Activated CD8-positive, alpha-beta T cell treated with anti-CD3 and anti-CD28 coated beads, Interleukin-2, amount 10 ng/mL, durations not matched to agents 7 days and 5 days (primary cell): ENCODE measurements at regions not wholly inside any gene's neighbourhood (a gene's known extent, or its start where the extent isn't known, plus 50 kb on each side); places are given as distances from the start of the nearest gene placed in this dataset.
"Not testable (repeated sequence)": the region's sequence is repeated elsewhere in the genome, so short reads cannot be mapped to it uniquely, and the experiment has no call there.

Experiments used
- ATAC-seq: fragments of 150-1000 bp; cut with Tn5 transposase; one replicate; pipeline ENCODE4 v1.10.0; 2021; ENCODE audit warnings: moderate library complexity
- CTCF ChIA-PET: fragments of 350-600 bp; sonication (Branson Sonifier 250); formaldehyde crosslinking; loops from one replicate; lab custom pipeline; 2021; ENCODE audit warnings: antibody characterized with exemption; lab: Charles Lee
- POLR2A ChIA-PET: fragments of 350-600 bp; sonication (Branson Sonifier 250); formaldehyde crosslinking; loops from one replicate; lab custom pipeline; 2021; ENCODE audit warnings: antibody characterized with exemption; lab: Charles Lee
- DNase-seq: peaks from one replicate; pipeline ENCODE4 v3.0.0-alpha.2; 2020
- H3K27ac Mint-ChIP-seq: one replicate; pipeline ENCODE4 v1.8.0; 2021; ENCODE audit warnings: mild to moderate bottlenecking, mixed read lengths
- H3K27me3 Mint-ChIP-seq: one replicate; pipeline ENCODE4 v1.8.0; 2021; ENCODE audit warnings: low read depth, mixed read lengths
- H3K36me3 Mint-ChIP-seq: one replicate; pipeline ENCODE4 v1.8.0; 2021; ENCODE audit warnings: low read depth, mixed read lengths
- H3K4me1 Mint-ChIP-seq: one replicate; pipeline ENCODE4 v1.8.0; 2021; ENCODE audit warnings: low read depth, mixed read lengths
- H3K4me3 Mint-ChIP-seq: one replicate; pipeline ENCODE4 v1.8.0; 2021; ENCODE audit warnings: mild to moderate bottlenecking, mixed read lengths
- H3K9me3 Mint-ChIP-seq: one replicate; pipeline ENCODE4 v1.8.0; 2022; ENCODE audit warnings: mixed read lengths; ENCODE audit not compliant: insufficient read depth

DNA sequence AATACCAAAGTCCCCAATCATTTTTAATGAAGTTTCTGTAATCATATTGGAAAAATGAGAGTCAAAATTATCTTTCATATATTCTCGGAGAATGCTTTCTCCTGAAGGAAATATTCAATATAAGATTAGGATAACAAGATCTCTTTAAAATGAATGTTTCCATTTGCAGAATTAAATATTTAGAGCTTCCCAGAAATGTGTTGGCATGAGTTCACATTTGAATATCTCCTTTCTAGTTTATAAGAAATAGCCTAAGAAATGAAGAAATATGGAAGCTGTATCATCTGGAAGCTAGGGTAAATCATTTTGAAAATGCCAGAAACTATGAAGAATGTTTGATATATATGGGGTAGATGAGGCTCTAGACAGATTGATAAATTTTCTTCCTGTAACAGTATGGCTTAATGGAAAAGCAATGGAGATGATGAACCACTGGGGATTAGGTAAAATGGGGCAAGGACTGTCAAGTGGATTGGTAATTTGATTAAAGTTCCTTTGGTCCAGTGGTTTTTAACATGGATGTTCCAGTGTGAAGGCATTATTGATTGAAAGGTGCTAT is 184.6 kb upstream of the ZNF804A start:
- Mint-ChIP-seq H3K4me1 (no peaks in the 10 kb centered on the region), H3K36me3 (no peaks in the 10 kb centered on the region), H3K27me3 (no peaks in the 10 kb centered on the region), H3K9me3 (peaks cover 12% of the 10 kb centered on the region), H3K4me3 (no peak overlapping the region), H3K27ac (no peak overlapping the region)
- CTCF ChIA-PET = no interaction called here
- no peak for DNase-seq
- POLR2A ChIA-PET = no interaction called here
- no peak for ATAC-seq

DNA sequence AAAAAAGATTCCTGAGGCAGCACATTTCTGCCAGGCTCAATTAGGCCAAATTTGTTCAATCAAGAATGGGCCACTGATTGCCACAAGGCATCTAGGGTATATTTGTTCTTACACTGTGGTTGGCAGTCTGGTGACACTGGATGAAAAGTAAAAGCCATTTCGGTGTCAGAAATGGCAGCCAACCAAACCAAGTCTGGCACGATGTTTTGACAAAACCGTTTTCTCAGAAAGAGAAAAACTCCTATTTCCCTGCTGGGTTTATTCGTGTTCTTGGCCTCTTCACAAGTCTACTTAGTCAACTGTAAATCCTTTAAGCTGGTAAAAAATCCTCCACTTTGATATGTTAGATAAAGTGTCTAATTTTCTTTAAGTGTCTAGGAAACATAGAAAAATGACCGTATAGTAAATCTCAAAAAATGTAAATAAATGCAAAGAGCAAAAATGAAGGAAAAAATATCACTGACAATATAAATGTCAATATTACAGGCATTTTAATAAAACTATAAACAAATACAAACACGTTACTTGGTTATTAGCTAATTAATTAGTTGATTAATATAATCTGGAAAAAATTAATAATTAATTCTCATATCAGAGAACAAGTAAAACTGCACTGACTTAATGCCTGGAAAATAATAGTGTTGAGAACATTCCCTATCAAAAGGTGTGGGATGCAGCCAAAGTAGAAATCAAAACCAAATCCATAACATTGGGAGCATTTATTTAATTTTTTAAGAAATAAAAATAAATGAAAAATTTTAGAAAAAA is 182.0 kb upstream of the ZNF804A start:
- DNase-seq (no peak), ATAC-seq (no peak)
- Mint-ChIP-seq H3K27ac (no peak overlapping the region), H3K9me3 (peaks cover 6% of the 10 kb centered on the region), H3K27me3 (no peaks in the 10 kb centered on the region), H3K36me3 (no peaks in the 10 kb centered on the region), H3K4me1 (no peaks in the 10 kb centered on the region), H3K4me3 (no peak overlapping the region)
- CTCF ChIA-PET = no interaction called here
- POLR2A ChIA-PET = no interaction called here

GRCh38 chr2:184419744-184420143 is 178.6 kb upstream of the ZNF804A start:
- no peak for ATAC-seq
- Mint-ChIP-seq H3K4me3 (no peak overlapping the region), H3K27ac (no peak overlapping the region), H3K4me1 (no peaks in the 10 kb centered on the region), H3K27me3 (no peaks in the 10 kb centered on the region), H3K9me3 (no peaks in the 10 kb centered on the region), H3K36me3 (no peaks in the 10 kb centered on the region)
- DNase-seq = no peak
- CTCF ChIA-PET = interaction anchor here (0.6 kb wide), 1 partner anchor 40 kb away, joined by 3 read pairs; no protein-coding TSS in a partner anchor
- POLR2A ChIA-PET = no interaction called here

GRCh38 chr2:184421456-184421855 is 176.9 kb upstream of the ZNF804A start:
- H3K9me3 Mint-ChIP-seq, H3K4me3 Mint-ChIP-seq, H3K4me1 Mint-ChIP-seq, ATAC-seq, H3K27me3 Mint-ChIP-seq, DNase-seq, CTCF ChIA-PET, H3K36me3 Mint-ChIP-seq, H3K27ac Mint-ChIP-seq, POLR2A ChIA-PET: not testable (repeated sequence)

- ChIA-PET POLR2A (no interaction called here), CTCF (no interaction called here)
- H3K36me3 Mint-ChIP-seq = no peaks in the 10 kb centered on the region
- no peaks in the 10 kb centered on the region for H3K27me3 Mint-ChIP-seq
- H3K27ac Mint-ChIP-seq = no peak overlapping the region
- no peaks in the 10 kb centered on the region for H3K9me3 Mint-ChIP-seq
- no peak overlapping the region for H3K4me3 Mint-ChIP-seq
- H3K4me1 Mint-ChIP-seq = no peaks in the 10 kb centered on the region
- DNase-seq (no peak), ATAC-seq (no peak)
Measured at GRCh38 chr2:184425083-184425482, 173.2 kb upstream of the ZNF804A start.

DNA sequence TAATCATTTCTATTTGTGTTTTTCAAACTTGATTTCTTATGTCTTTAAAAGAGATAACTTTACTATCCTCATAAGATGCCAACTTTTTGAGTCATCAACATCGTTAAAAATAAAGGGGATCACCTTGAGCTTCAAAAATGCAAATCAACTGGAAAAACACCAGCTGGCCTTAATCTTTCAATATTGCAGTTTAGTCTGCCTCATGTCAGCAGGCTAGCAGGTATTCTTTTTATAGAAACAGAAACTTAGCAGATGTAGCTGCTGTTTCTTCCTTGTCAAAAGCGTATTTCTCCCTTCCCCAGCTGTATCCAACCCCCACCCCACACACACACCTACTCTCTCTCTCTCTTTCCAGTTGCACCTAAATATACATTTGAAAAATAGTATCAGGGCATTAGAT is 154.1 kb upstream of the ZNF804A start:
- CTCF ChIA-PET = no interaction called here
- Mint-ChIP-seq H3K27ac (no peak overlapping the region), H3K36me3 (no peaks in the 10 kb centered on the region)

GRCh38 chr2:184444623-184445223 is 153.6 kb upstream of the ZNF804A start:
- DNase-seq = no peak
- no peaks in the 10 kb centered on the region for H3K36me3 Mint-ChIP-seq
- ChIA-PET POLR2A (no interaction called here), CTCF (no interaction called here)
- no peaks in the 10 kb centered on the region for H3K27me3 Mint-ChIP-seq
- H3K27ac Mint-ChIP-seq = no peak overlapping the region
- H3K4me1 Mint-ChIP-seq = no peaks in the 10 kb centered on the region
- no peak overlapping the region for H3K4me3 Mint-ChIP-seq
- no peak for ATAC-seq
- no peaks in the 10 kb centered on the region for H3K9me3 Mint-ChIP-seq

More for the DNA sequence above, 154.1 kb upstream of the ZNF804A start:
- POLR2A ChIA-PET = no interaction called here
- ATAC-seq = no peak
- H3K4me1 Mint-ChIP-seq = no peaks in the 10 kb centered on the region
- H3K9me3 Mint-ChIP-seq = no peaks in the 10 kb centered on the region
- H3K4me3 Mint-ChIP-seq = no peak overlapping the region
- no peaks in the 10 kb centered on the region for H3K27me3 Mint-ChIP-seq
- DNase-seq = no peak

GRCh38 chr2:184449760-184450159 is 148.6 kb upstream of the ZNF804A start:
- H3K27ac Mint-ChIP-seq = no peak overlapping the region
- H3K36me3 Mint-ChIP-seq = no peaks in the 10 kb centered on the region
- H3K27me3 Mint-ChIP-seq = no peaks in the 10 kb centered on the region
- no peaks in the 10 kb centered on the region for H3K9me3 Mint-ChIP-seq
- POLR2A ChIA-PET = no interaction called here
- H3K4me1 Mint-ChIP-seq = no peaks in the 10 kb centered on the region
- CTCF ChIA-PET = no interaction called here
- no peak overlapping the region for H3K4me3 Mint-ChIP-seq
- DNase-seq (no peak), ATAC-seq (no peak)

- ATAC-seq (no peak), DNase-seq (no peak)
- Mint-ChIP-seq H3K36me3 (no peaks in the 10 kb centered on the region), H3K4me3 (no peak overlapping the region), H3K9me3 (no peaks in the 10 kb centered on the region), H3K27me3 (no peaks in the 10 kb centered on the region), H3K4me1 (no peaks in the 10 kb centered on the region), H3K27ac (no peak overlapping the region)
- POLR2A ChIA-PET = no interaction called here
- CTCF ChIA-PET = no interaction called here
Measured at GRCh38 chr2:184452907-184453306, 145.4 kb upstream of the ZNF804A start.

DNA sequence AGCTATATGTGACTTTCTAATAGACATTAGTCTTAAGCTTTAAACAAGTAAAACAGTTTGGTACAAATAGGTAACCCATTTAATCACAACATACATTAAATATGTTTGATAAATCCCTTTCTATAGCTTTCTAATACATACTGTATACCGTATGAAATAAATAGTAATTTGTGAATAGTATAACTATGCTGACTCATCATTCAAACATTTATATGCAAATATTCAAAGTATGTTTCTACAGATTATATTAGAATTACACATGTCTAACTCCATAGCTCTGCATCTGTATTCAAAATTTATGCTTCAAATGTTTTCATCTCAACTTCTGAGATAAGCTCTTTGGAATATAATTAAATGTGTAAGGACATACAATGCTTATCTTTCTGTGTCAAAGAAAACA is 142.7 kb upstream of the ZNF804A start:
- no peaks in the 10 kb centered on the region for H3K27me3 Mint-ChIP-seq

DNA sequence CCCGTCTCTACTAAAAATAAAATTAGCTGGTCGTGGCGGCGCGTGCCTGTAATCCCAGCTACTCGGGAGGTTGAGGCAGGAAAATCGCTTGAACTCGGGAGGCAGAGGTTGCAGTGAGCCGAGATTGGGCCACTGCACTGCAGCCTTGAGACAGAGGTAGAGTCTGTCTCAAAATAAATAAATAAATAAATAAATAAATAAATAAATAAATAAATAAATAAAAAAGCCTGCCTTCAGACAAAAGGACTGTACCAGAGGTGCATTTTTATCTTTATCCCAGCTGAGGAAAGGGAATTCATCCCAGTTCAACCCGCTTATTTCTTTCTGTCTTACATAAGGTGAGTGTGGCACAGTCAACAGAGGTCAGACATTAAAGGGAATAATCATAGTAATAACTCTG is 141.6 kb upstream of the ZNF804A start:
- ATAC-seq, H3K27me3 Mint-ChIP-seq, DNase-seq, H3K4me1 Mint-ChIP-seq, H3K36me3 Mint-ChIP-seq, CTCF ChIA-PET, POLR2A ChIA-PET, H3K4me3 Mint-ChIP-seq, H3K27ac Mint-ChIP-seq, H3K9me3 Mint-ChIP-seq: not testable (repeated sequence)

More for the DNA sequence above, 142.7 kb upstream of the ZNF804A start:
- Mint-ChIP-seq H3K27ac (no peak overlapping the region), H3K4me1 (no peaks in the 10 kb centered on the region), H3K4me3 (no peak overlapping the region), H3K36me3 (no peaks in the 10 kb centered on the region), H3K9me3 (no peaks in the 10 kb centered on the region)
- CTCF ChIA-PET = no interaction called here
- DNase-seq (no peak), ATAC-seq (no peak)
- POLR2A ChIA-PET = no interaction called here

GRCh38 chr2:184463102-184463865 is 135.0 kb upstream of the ZNF804A start:
- POLR2A ChIA-PET = no interaction called here

More at GRCh38 chr2:184463102-184463865, 135.0 kb upstream of the ZNF804A start:
- ATAC-seq (no peak), DNase-seq (no peak)
- H3K36me3 Mint-ChIP-seq = no peaks in the 10 kb centered on the region
- peaks cover 4% of the 10 kb centered on the region for H3K9me3 Mint-ChIP-seq
- H3K4me3 Mint-ChIP-seq = no peak overlapping the region
- no peaks in the 10 kb centered on the region for H3K4me1 Mint-ChIP-seq
- H3K27ac Mint-ChIP-seq = no peak overlapping the region
- H3K27me3 Mint-ChIP-seq = no peaks in the 10 kb centered on the region
- CTCF ChIA-PET = no interaction called here
